Upper lobe of right lung (tissue), 1 donor: ENCODE measurements at regions not wholly inside any gene's neighbourhood (a gene's known extent, or its start where the extent isn't known, plus 50 kb on each side); places are given as distances from the start of the nearest gene placed in this dataset.

Experiments
- ATAC-seq: fragments of 200-7000 bp; cut with Tn5 transposase; one replicate; pipeline ENCODE4 v1.9.1; 2020; ENCODE audit warnings: mild to moderate bottlenecking, moderate library complexity
- DNase-seq: peaks from one replicate; pipeline ENCODE4 v3.0.0-alpha.2; 2020
- H3K27ac ChIP-seq: fragments of 200-600 bp; one replicate; pipeline ENCODE4 v1.8.0; 2022
- H3K27me3 ChIP-seq: fragments of 200-600 bp; one replicate; pipeline ENCODE4 v1.8.0; 2022; ENCODE audit warnings: mild to moderate bottlenecking
- H3K36me3 ChIP-seq: fragments of 200-600 bp; one replicate; pipeline ENCODE4 v1.8.0; 2022
- H3K4me1 ChIP-seq: fragments of 200-600 bp; one replicate; pipeline ENCODE4 v1.8.0; 2022
- H3K4me3 ChIP-seq: fragments of 200-600 bp; one replicate; pipeline ENCODE4 v1.8.0; 2022; ENCODE audit warnings: mild to moderate bottlenecking
- H3K9me3 ChIP-seq: fragments of 200-600 bp; one replicate; pipeline ENCODE4 v1.8.0; 2022
- intact Hi-C: fragments of 100-400 bp; cut with DNase I; formaldehyde crosslinking; loops from one replicate; pipeline ENCODE4 v1.11.0; 2022
- TF ChIP-seq, protein P1 (sequence below): fragments of 200-600 bp; IDR thresholded peaks from one replicate; pipeline ENCODE4 v1.8.0; 2022; ENCODE audit warnings: antibody characterized with exemption
- donor health status: DM: no; HTN: yes; CAD: no; lungs with severe emphysema.

DNA sequence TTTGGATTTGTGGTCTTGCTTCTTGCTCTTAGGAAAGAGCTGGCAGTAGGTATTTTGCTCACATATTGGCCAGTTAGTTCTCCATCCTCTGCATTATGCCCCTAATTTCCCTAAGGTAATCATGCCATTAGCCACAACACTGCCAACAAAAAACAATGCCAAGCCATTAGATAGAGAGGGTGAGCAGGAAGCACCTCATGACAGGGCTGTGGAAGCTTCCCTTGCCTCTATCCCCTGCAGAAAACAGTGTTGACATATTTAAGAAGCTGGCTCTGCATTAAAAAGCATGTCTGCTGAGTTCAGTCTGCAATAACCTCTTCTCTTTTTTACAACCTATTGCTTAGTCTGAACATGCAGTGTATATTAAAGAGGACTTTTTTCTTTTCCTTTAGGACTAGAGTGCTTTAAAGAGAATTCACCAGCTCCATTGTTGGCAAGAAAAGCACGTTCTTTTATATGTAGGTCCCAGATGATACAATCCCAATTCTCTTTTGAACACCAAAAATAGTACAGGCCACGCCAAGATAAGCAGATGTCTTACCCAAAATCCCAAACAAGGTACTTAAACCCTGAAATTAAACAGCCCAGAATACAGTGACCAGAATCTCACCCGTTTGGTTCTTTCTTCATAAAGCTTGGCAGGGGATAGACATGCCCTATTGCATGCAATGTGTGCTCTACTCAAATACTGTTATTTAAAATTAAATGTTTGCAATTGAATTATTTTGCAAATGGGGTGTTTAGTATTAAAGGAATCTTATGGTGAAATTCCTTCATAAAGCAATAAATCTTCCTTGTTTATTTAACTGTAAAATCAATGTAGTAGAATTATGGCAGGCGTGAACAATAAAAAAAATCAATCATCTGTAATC is 93.7 kb upstream of the UBE3A start:
- ATAC-seq = no peak
- TF ChIP-seq, protein P1, sequence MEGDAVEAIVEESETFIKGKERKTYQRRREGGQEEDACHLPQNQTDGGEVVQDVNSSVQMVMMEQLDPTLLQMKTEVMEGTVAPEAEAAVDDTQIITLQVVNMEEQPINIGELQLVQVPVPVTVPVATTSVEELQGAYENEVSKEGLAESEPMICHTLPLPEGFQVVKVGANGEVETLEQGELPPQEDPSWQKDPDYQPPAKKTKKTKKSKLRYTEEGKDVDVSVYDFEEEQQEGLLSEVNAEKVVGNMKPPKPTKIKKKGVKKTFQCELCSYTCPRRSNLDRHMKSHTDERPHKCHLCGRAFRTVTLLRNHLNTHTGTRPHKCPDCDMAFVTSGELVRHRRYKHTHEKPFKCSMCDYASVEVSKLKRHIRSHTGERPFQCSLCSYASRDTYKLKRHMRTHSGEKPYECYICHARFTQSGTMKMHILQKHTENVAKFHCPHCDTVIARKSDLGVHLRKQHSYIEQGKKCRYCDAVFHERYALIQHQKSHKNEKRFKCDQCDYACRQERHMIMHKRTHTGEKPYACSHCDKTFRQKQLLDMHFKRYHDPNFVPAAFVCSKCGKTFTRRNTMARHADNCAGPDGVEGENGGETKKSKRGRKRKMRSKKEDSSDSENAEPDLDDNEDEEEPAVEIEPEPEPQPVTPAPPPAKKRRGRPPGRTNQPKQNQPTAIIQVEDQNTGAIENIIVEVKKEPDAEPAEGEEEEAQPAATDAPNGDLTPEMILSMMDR = no peak

GRCh38 chr15:25529774-25530173 is 91.0 kb upstream of the UBE3A start:
- Histone ChIP-seq H3K27me3 (no peaks in the 10 kb centered on the region), H3K4me1 (no peaks in the 10 kb centered on the region), H3K36me3 (no peaks in the 10 kb centered on the region), H3K27ac (no peak overlapping the region), H3K9me3 (no peaks in the 10 kb centered on the region), H3K4me3 (no peak overlapping the region)
- TF ChIP-seq, protein P1 = no peak
- DNase-seq (no peak), ATAC-seq (no peak)
- intact Hi-C loops = no loop called here

More for the DNA sequence above, 93.7 kb upstream of the UBE3A start:
- no peak overlapping the region for H3K4me3 ChIP-seq
- no peaks in the 10 kb centered on the region for H3K36me3 ChIP-seq
- H3K27ac ChIP-seq = no peak overlapping the region
- H3K27me3 ChIP-seq = no peaks in the 10 kb centered on the region
- H3K9me3 ChIP-seq = no peaks in the 10 kb centered on the region
- DNase-seq = no peak
- intact Hi-C loops = no loop called here
- no peaks in the 10 kb centered on the region for H3K4me1 ChIP-seq

DNA sequence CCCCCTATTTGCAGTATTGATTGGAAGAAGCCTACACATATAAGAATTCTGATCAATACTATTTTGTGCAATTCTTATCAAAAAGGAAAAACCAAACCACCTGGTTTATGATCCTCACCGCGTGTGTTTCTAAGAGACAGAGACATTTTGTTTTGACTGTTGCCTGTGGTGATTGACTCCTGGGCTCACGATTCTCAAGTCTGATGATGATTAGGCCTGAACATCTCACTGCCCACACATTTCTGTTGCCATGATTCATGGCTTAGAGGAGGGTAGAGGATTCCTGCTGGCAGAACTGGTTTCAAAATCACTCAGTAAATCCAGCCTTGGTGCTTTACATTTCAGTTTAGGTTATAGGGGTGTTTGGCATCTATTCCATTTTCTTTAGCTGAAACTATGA is 88.3 kb upstream of the UBE3A start:
- DNase-seq (no peak), ATAC-seq (no peak)
- Histone ChIP-seq H3K36me3 (no peaks in the 10 kb centered on the region), H3K4me3 (no peak overlapping the region), H3K4me1 (no peaks in the 10 kb centered on the region), H3K9me3 (no peaks in the 10 kb centered on the region), H3K27me3 (no peaks in the 10 kb centered on the region), H3K27ac (no peak overlapping the region)
- TF ChIP-seq, protein P1 = no peak
- intact Hi-C loops = no loop called here

- no peaks in the 10 kb centered on the region for H3K9me3 ChIP-seq
- no peaks in the 10 kb centered on the region for H3K27me3 ChIP-seq
- peak; percentile 62 for ATAC-seq
- intact Hi-C loops = no loop called here
- no peaks in the 10 kb centered on the region for H3K4me1 ChIP-seq
- H3K27ac ChIP-seq = no peak overlapping the region
- H3K36me3 ChIP-seq = no peaks in the 10 kb centered on the region
- DNase-seq = no peak
- no peak overlapping the region for H3K4me3 ChIP-seq
- TF ChIP-seq, protein P1 = no peak
These were observed 86.9 kb upstream of the UBE3A start for GRCh38 chr15:25525741-25526140.

DNA sequence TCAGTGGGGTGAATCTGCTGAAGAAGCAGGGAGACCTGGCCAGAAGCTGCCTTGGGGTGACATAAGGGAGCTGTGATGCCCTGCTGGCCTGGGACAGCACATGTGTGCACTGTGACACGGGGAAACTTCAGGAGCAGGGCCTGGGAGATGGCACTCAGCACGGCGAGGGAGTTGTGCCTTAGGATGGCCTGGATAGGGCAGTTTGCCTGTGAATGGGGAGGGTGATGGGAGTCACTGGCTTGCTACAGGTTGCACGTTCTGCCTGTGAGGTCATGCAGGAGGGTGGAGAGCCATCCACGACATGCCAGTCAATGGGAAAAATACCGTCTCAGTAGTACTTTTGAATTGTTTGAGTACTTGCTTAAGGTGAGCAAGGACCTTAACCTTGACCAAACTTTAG is 76.8 kb upstream of the UBE3A start:
- Histone ChIP-seq H3K4me1 (no peaks in the 10 kb centered on the region), H3K27me3 (no peaks in the 10 kb centered on the region), H3K36me3 (no peaks in the 10 kb centered on the region), H3K27ac (no peak overlapping the region), H3K4me3 (no peak overlapping the region), H3K9me3 (no peaks in the 10 kb centered on the region)
- DNase-seq (no peak), ATAC-seq (peak; percentile 58)
- TF ChIP-seq, protein P1 = no peak
- intact Hi-C loops = no loop called here
